Breast epithelium (tissue), 4 donors: ENCODE measurements at regions not wholly inside any gene's neighbourhood (a gene's known extent, or its start where the extent isn't known, plus 50 kb on each side); places are given as distances from the start of the nearest gene placed in this dataset.

Source experiments
- DNase-seq, 2 donors: peaks; one replicate each; pipeline ENCODE4 v3.0.0-alpha.2; 2019; ENCODE audit warnings: low spot score in 2 of 2
- H3K27ac ChIP-seq, 2 donors: fragments of 200-600 bp; sonication (generic) in 1 of 2; one replicate each; pipeline ENCODE4 v1.5.1; 2016 to 2019; ENCODE audit warnings: mild to moderate bottlenecking in 1 of 2
- H3K27me3 ChIP-seq, 2 donors: fragments of 200-600 bp; sonication (generic) in 1 of 2; one replicate each; pipeline versions ENCODE4 v1.5.1 to v1.6.0; 2017 to 2019; ENCODE audit warnings: control low read depth in 1 of 2, mild to moderate bottlenecking in 1 of 2
- H3K36me3 ChIP-seq: fragments of 200-600 bp; one replicate; pipeline ENCODE4 v1.5.1; 2019
- H3K4me1 ChIP-seq, 2 donors: fragments of 200-600 bp; sonication (generic); one replicate each; pipeline ENCODE4 v1.5.1; 2016 to 2019; ENCODE audit warnings: control low read depth in 1 of 2
- H3K4me3 ChIP-seq, 3 donors: fragments of 200-600 bp; sonication (generic); 1 replicate in 2 of 3; 2 replicates in 1 of 3; pipeline ENCODE4 v1.5.1; 2016 to 2019; ENCODE audit warnings: mild to moderate bottlenecking in 3 of 3, moderate library complexity in 2 of 3
- H3K9me3 ChIP-seq, 2 donors: fragments of 200-600 bp; sonication (generic) in 1 of 2; one replicate each; pipeline ENCODE4 v1.5.1; 2016 to 2019; ENCODE audit warnings: control low read depth in 1 of 2
- POLR2A ChIP-seq: fragments of 450-650 bp; IDR thresholded peaks from one replicate; pipeline ENCODE4 v1.6.1; 2016; ENCODE audit warnings: antibody characterized with exemption, mild to moderate bottlenecking, moderate library complexity
- POLR2AphosphoS5 ChIP-seq, 3 donors: sonication (generic); formaldehyde crosslinking; IDR thresholded peaks; one replicate each; pipeline ENCODE4 v1.6.1; 2017; ENCODE audit warnings: antibody characterized with exemption in 3 of 3
- intact Hi-C: fragments of 100-400 bp; cut with DNase I; formaldehyde crosslinking; loops from one replicate; pipeline ENCODE4 v1.15.1; 2023; ENCODE audit warnings: low total_unique reads
- TF ChIP-seq, protein P1 (sequence below), 3 donors: fragments of 450-650 bp; IDR thresholded peaks; one replicate each; pipeline ENCODE4 v1.5.1; 2016 to 2017; ENCODE audit warnings: antibody characterized with exemption in 3 of 3, mild to moderate bottlenecking in 3 of 3, moderate library complexity in 3 of 3

DNA sequence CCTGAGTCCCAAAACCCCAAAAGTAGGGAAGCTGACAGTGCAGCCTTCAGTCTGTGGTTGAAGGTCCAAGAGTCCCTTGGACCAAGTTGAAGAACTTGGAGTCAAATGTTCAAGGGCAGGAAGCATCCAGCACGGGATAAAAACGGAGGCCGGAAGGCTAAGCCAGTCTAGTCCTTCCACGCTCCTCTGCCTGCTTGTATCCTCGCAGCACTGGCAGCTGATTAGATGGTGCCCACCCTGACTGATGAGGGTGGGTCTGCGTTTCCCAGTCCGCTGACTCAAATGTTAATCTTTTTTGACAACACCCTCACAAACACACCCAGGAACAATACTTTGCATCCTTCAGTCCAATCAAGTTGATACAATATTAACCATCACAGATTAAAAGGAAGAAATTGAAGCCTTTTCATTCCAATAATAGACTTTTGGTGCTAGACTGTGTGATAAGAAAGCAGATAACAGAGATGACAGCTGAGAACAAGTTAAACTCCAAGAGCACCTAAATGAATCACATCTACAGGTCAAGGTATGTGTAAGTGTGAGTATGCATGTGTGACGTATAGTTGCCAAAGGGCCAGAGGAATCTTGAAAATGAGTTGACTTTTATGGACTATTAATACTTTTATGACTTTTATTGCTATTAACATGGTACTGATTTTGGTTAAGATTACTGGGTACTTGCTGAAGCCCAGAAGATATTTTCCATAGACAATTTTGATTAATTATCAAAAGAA is 933.5 kb upstream of the SOX9 start:
- no peaks in the 10 kb centered on the region for H3K9me3 ChIP-seq
- H3K4me3 ChIP-seq = no peak overlapping the region
- intact Hi-C loops = no loop called here
- TF ChIP-seq, protein P1, sequence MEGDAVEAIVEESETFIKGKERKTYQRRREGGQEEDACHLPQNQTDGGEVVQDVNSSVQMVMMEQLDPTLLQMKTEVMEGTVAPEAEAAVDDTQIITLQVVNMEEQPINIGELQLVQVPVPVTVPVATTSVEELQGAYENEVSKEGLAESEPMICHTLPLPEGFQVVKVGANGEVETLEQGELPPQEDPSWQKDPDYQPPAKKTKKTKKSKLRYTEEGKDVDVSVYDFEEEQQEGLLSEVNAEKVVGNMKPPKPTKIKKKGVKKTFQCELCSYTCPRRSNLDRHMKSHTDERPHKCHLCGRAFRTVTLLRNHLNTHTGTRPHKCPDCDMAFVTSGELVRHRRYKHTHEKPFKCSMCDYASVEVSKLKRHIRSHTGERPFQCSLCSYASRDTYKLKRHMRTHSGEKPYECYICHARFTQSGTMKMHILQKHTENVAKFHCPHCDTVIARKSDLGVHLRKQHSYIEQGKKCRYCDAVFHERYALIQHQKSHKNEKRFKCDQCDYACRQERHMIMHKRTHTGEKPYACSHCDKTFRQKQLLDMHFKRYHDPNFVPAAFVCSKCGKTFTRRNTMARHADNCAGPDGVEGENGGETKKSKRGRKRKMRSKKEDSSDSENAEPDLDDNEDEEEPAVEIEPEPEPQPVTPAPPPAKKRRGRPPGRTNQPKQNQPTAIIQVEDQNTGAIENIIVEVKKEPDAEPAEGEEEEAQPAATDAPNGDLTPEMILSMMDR (IDR thresholded peaks at IDR 0.05) = no peak
- no peak for TF ChIP-seq POLR2AphosphoS5 (IDR thresholded peaks at IDR 0.05)
- H3K27ac ChIP-seq = no peak overlapping the region
- H3K36me3 ChIP-seq = no peaks in the 10 kb centered on the region
- H3K4me1 ChIP-seq = no peaks in the 10 kb centered on the region
- H3K27me3 ChIP-seq = no peaks in the 10 kb centered on the region
- no peak for DNase-seq

DNA sequence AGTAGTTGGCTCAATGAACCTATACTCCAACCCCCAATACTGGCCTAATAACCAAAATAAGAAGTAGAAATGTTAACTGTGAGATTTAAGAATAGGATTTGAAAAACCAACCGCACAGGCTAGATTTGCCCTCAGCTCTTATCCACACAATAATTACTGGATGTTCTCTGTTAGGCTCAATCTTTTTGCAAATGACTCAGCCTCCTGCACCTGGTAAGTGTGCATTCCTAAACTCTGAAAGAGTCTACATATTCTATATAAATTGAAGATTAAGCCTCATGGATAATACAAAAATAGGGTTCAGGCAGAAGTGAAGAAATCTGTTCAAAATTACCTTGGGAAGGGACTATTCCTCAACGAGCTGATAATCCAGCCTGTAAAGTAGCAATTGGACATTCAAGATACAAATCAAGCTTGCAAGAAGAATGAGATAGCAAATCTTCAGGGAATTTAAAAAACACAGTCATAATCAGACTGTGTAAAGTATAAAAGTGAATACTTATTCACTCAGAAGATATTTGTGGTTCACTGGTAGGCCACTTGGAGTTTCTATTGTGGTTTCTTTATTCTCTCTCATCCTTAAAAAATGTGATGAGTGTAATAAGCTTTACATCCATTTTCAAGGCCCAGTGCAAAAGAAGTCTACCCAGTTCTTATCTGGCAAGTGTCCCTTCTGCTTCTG is 931.9 kb upstream of the SOX9 start:
- H3K4me3 ChIP-seq = no peak overlapping the region
- no peak for TF ChIP-seq POLR2A
- TF ChIP-seq, protein P1 (IDR thresholded peaks at IDR 0.05) = no peak
- TF ChIP-seq POLR2AphosphoS5 (IDR thresholded peaks at IDR 0.05) = no peak
- DNase-seq = no peak
- H3K27ac ChIP-seq = no peak overlapping the region
- intact Hi-C loops = no loop called here
- H3K9me3 ChIP-seq = no peaks in the 10 kb centered on the region
- H3K36me3 ChIP-seq = no peaks in the 10 kb centered on the region
- no peaks in the 10 kb centered on the region for H3K4me1 ChIP-seq
- no peaks in the 10 kb centered on the region for H3K27me3 ChIP-seq

DNA sequence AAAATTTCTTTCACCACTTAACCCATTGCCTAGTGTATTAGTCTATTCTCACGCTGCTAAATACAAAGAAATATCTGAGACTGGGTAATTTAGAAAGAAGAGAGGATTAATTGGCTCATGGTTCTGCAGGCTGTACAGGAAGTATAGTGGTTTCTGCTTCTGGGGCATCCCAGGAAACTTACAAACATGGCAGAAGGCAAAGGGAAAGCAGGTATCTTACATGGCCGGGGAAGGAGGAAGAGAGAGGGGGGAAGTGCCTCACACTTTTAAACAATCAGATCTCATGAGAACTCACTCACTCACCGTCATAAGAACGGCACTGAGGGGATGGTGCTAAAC is 931.4 kb upstream of the SOX9 start:
- no peak for DNase-seq
- Histone ChIP-seq H3K27me3 (no peaks in the 10 kb centered on the region), H3K4me1 (no peaks in the 10 kb centered on the region), H3K36me3 (no peaks in the 10 kb centered on the region), H3K27ac (no peak overlapping the region), H3K4me3 (no peak overlapping the region), H3K9me3 (no peaks in the 10 kb centered on the region)
- TF ChIP-seq POLR2A = no peak
- intact Hi-C loops = no loop called here

DNA sequence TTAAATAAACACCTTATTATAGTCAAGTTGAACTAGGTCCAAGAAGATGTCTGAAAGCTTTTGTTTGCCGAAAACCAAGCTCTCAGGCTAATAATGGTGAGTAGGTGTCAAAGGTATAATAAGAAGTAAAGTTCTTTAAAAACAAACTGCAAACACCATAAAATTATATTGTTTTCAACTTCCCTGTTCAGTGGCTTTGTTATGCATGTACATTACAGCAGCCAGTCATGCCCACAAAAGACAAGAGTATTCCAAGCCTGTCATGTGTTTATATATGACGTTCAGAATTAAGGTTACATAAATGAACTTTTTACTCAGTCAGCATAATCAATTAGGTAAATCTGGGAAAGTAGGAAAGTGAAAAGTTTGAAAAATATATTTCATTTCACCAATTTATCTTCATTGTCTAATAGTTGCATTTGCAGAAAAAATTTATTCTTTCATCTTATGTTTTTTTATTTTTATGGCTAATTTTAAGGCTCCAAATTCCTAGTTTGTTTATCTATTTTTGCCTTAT is 928.7 kb upstream of the SOX9 start:
- Histone ChIP-seq H3K4me3 (no peak overlapping the region), H3K36me3 (no peaks in the 10 kb centered on the region), H3K27me3 (no peaks in the 10 kb centered on the region), H3K4me1 (no peaks in the 10 kb centered on the region), H3K9me3 (no peaks in the 10 kb centered on the region), H3K27ac (no peak overlapping the region)
- intact Hi-C loops = no loop called here
- TF ChIP-seq, protein P1 (IDR thresholded peaks at IDR 0.05) = no peak
- no peak for TF ChIP-seq POLR2AphosphoS5 (IDR thresholded peaks at IDR 0.05)
- TF ChIP-seq POLR2A = no peak
- no peak for DNase-seq

DNA sequence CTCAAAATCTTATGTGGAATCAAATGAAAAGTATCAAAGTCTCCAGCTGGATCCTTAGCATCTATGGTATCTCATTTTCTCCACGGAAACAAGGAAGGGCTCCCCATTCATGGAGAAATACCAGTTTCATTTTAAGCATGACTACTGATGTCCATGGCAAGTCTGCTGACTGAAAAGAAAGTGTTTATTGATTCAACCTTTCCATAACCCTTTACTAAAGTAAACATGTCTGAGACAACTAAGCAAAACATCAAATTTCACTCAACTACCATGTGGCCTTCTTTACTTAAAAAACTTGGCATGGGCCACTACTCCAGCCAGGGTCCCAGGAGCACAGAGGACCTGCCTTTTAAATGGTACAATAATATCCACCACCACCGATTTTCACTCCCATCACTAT is 928.0 kb upstream of the SOX9 start:
- Histone ChIP-seq H3K36me3 (no peaks in the 10 kb centered on the region), H3K27ac (no peak overlapping the region), H3K4me3 (no peak overlapping the region), H3K27me3 (no peaks in the 10 kb centered on the region), H3K9me3 (no peaks in the 10 kb centered on the region), H3K4me1 (no peaks in the 10 kb centered on the region)
- no peak for DNase-seq
- intact Hi-C loops = no loop called here
- TF ChIP-seq POLR2AphosphoS5 (IDR thresholded peaks at IDR 0.05) (no peak), POLR2A (no peak)
- TF ChIP-seq, protein P1 (IDR thresholded peaks at IDR 0.05) = no peak
